OCI-LY1 (cell line): ENCODE measurements at regions not wholly inside any gene's neighbourhood (a gene's known extent, or its start where the extent isn't known, plus 50 kb on each side); places are given as distances from the start of the nearest gene placed in this dataset.

Experiments
- EZH2 ChIP-seq: fragments of 200-600 bp; sonication (generic), shearing (Covaris generic); IDR thresholded peaks from 2 replicates; pipeline ENCODE4 v1.8.0; 2017; ENCODE audit warnings: borderline replicate concordance, mixed run types, mild to moderate bottlenecking, antibody characterized with exemption, low read length, moderate library complexity, mixed read lengths
- TF ChIP-seq, protein P1 (sequence below): fragments of 200-600 bp; sonication (generic), shearing (Covaris generic); IDR thresholded peaks from 2 replicates; pipeline ENCODE4 v1.5.1; 2017; ENCODE audit warnings: mild to moderate bottlenecking, antibody characterized with exemption, low read length, moderate library complexity, mixed read lengths

- TF ChIP-seq, protein P1, sequence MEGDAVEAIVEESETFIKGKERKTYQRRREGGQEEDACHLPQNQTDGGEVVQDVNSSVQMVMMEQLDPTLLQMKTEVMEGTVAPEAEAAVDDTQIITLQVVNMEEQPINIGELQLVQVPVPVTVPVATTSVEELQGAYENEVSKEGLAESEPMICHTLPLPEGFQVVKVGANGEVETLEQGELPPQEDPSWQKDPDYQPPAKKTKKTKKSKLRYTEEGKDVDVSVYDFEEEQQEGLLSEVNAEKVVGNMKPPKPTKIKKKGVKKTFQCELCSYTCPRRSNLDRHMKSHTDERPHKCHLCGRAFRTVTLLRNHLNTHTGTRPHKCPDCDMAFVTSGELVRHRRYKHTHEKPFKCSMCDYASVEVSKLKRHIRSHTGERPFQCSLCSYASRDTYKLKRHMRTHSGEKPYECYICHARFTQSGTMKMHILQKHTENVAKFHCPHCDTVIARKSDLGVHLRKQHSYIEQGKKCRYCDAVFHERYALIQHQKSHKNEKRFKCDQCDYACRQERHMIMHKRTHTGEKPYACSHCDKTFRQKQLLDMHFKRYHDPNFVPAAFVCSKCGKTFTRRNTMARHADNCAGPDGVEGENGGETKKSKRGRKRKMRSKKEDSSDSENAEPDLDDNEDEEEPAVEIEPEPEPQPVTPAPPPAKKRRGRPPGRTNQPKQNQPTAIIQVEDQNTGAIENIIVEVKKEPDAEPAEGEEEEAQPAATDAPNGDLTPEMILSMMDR = no peak
- TF ChIP-seq EZH2 = no peak
These were observed 1491.4 kb upstream of the GOT2 start for GRCh38 chr16:60225541-60225940.
